Breast epithelium (tissue), 4 donors: ENCODE measurements at regions not wholly inside any gene's neighbourhood (a gene's known extent, or its start where the extent isn't known, plus 50 kb on each side); places are given as distances from the start of the nearest gene placed in this dataset.

Experiments
- DNase-seq, 2 donors: peaks; one replicate each; pipeline ENCODE4 v3.0.0-alpha.2; 2019; ENCODE audit warnings: low spot score in 2 of 2
- H3K27ac ChIP-seq, 2 donors: fragments of 200-600 bp; sonication (generic) in 1 of 2; one replicate each; pipeline ENCODE4 v1.5.1; 2016 to 2019; ENCODE audit warnings: mild to moderate bottlenecking in 1 of 2
- H3K27me3 ChIP-seq, 2 donors: fragments of 200-600 bp; sonication (generic) in 1 of 2; one replicate each; pipeline versions ENCODE4 v1.5.1 to v1.6.0; 2017 to 2019; ENCODE audit warnings: control low read depth in 1 of 2, mild to moderate bottlenecking in 1 of 2
- H3K36me3 ChIP-seq: fragments of 200-600 bp; one replicate; pipeline ENCODE4 v1.5.1; 2019
- H3K4me1 ChIP-seq, 2 donors: fragments of 200-600 bp; sonication (generic); one replicate each; pipeline ENCODE4 v1.5.1; 2016 to 2019; ENCODE audit warnings: control low read depth in 1 of 2
- H3K4me3 ChIP-seq, 3 donors: fragments of 200-600 bp; sonication (generic); 1 replicate in 2 of 3; 2 replicates in 1 of 3; pipeline ENCODE4 v1.5.1; 2016 to 2019; ENCODE audit warnings: mild to moderate bottlenecking in 3 of 3, moderate library complexity in 2 of 3
- H3K9me3 ChIP-seq, 2 donors: fragments of 200-600 bp; sonication (generic) in 1 of 2; one replicate each; pipeline ENCODE4 v1.5.1; 2016 to 2019; ENCODE audit warnings: control low read depth in 1 of 2
- POLR2A ChIP-seq: fragments of 450-650 bp; IDR thresholded peaks from one replicate; pipeline ENCODE4 v1.6.1; 2016; ENCODE audit warnings: antibody characterized with exemption, mild to moderate bottlenecking, moderate library complexity
- POLR2AphosphoS5 ChIP-seq, 3 donors: sonication (generic); formaldehyde crosslinking; IDR thresholded peaks; one replicate each; pipeline ENCODE4 v1.6.1; 2017; ENCODE audit warnings: antibody characterized with exemption in 3 of 3
- intact Hi-C: fragments of 100-400 bp; cut with DNase I; formaldehyde crosslinking; loops from one replicate; pipeline ENCODE4 v1.15.1; 2023; ENCODE audit warnings: low total_unique reads
- TF ChIP-seq, protein P1 (sequence below), 3 donors: fragments of 450-650 bp; IDR thresholded peaks; one replicate each; pipeline ENCODE4 v1.5.1; 2016 to 2017; ENCODE audit warnings: antibody characterized with exemption in 3 of 3, mild to moderate bottlenecking in 3 of 3, moderate library complexity in 3 of 3

DNA sequence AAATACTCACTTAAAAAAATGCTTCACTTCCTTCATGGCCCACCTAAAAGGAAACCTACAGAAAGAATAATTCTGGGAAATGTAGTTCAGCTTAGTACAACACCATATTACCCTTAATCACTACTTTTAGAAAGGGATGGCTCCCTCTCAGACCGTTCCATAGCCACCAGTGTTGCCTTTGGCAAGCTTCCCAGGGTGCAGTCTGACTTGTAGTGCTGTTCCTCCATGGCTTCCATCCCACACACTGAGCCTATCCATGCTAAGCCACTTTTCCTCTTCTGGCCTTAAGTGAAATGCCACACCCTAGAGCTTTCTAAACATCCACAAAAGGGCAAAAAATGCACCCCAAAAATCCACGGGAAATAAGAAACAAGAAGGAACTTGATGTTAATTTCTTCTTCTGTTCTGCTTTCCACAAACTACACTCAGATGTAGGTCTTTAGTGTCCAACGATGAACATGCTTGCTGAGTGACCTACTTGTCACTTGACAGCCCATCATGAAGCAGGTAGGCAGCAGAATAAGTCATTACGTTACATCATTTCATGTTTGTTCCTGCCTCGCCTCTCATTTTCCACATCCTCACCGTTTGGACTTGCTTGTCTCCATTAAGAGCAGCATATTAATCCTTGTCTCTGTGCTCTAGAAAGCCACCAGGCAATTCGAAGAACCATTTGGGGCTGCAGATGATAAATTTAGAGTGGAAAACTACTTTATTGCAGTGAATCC is 391.1 kb upstream of the GRAMD2B start:
- Histone ChIP-seq H3K27me3 (no peaks in the 10 kb centered on the region), H3K27ac (no peak overlapping the region), H3K9me3 (peaks cover 0 to 26% of the 10 kb centered on the region in 2 donors), H3K36me3 (no peaks in the 10 kb centered on the region), H3K4me1 (no peaks in the 10 kb centered on the region), H3K4me3 (no peak overlapping the region)
- intact Hi-C loops = no loop called here
- TF ChIP-seq POLR2A (no peak), POLR2AphosphoS5 (IDR thresholded peaks at IDR 0.05) (no peak)
- TF ChIP-seq, protein P1, sequence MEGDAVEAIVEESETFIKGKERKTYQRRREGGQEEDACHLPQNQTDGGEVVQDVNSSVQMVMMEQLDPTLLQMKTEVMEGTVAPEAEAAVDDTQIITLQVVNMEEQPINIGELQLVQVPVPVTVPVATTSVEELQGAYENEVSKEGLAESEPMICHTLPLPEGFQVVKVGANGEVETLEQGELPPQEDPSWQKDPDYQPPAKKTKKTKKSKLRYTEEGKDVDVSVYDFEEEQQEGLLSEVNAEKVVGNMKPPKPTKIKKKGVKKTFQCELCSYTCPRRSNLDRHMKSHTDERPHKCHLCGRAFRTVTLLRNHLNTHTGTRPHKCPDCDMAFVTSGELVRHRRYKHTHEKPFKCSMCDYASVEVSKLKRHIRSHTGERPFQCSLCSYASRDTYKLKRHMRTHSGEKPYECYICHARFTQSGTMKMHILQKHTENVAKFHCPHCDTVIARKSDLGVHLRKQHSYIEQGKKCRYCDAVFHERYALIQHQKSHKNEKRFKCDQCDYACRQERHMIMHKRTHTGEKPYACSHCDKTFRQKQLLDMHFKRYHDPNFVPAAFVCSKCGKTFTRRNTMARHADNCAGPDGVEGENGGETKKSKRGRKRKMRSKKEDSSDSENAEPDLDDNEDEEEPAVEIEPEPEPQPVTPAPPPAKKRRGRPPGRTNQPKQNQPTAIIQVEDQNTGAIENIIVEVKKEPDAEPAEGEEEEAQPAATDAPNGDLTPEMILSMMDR (IDR thresholded peaks at IDR 0.05) = no peak
- DNase-seq = no peak

DNA sequence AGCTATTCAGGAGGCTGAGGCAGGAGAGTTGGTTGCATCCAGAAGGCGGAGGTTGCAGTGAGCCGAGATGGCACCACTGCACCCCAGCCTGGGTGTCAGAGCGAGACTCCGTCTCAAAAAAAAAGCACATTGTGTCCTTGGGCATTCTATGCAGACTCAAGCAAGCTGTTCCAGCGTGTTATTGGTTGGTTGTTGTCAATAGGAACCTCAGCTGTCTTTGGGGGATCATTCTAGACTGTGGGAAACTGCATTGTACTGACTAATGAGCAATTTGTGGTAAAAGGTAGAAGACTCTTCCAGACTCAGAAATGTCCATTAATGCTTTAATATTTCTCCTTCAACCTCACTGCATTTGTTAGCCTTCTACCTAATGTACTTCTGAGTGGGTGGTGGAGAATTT is 379.5 kb upstream of the GRAMD2B start:
- no peaks in the 10 kb centered on the region for H3K27me3 ChIP-seq
- DNase-seq = no peak
- no peaks in the 10 kb centered on the region for H3K4me1 ChIP-seq
- no peak for TF ChIP-seq POLR2A
- no peak for TF ChIP-seq POLR2AphosphoS5 (IDR thresholded peaks at IDR 0.05)
- TF ChIP-seq, protein P1 (IDR thresholded peaks at IDR 0.05) = no peak
- H3K36me3 ChIP-seq = no peaks in the 10 kb centered on the region
- H3K27ac ChIP-seq = no peak overlapping the region
- no peaks in the 10 kb centered on the region for H3K9me3 ChIP-seq
- intact Hi-C loops = no loop called here
- no peak overlapping the region for H3K4me3 ChIP-seq

DNA sequence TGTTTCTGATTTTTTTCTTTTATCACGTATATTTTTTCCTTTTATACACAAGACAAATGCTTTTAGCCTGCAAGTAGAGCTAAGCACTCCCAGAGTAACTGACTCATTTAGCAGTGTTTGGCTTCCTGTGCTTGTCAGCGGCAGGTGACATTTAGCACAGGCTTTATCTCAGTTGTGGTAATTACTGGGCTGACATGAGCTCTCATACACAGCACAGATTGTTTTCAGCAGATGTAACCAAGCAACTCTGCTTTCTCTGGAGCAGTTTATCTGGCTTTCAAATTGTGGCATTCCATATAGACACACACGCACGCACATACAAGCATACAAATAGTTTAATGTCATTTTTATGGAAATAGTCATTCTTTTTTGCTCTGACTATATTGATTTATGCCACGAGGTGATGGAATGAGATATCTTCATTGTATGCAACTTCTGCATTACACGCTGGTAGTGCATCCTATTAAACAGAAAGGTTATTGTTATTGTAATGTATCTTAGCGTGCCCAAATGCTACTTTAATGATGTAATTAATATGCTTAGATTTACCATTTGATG is 379.0 kb upstream of the GRAMD2B start:
- intact Hi-C loops = no loop called here
- TF ChIP-seq, protein P1 (IDR thresholded peaks at IDR 0.05) = no peak
- TF ChIP-seq POLR2AphosphoS5 (IDR thresholded peaks at IDR 0.05) (no peak), POLR2A (no peak)
- H3K27me3 ChIP-seq = no peaks in the 10 kb centered on the region
- H3K4me3 ChIP-seq = no peak overlapping the region
- DNase-seq = no peak
- no peaks in the 10 kb centered on the region for H3K9me3 ChIP-seq
- no peaks in the 10 kb centered on the region for H3K36me3 ChIP-seq
- H3K4me1 ChIP-seq = no peaks in the 10 kb centered on the region
- no peak overlapping the region for H3K27ac ChIP-seq

GRCh38 chr5:126044931-126045565 is 378.2 kb upstream of the GRAMD2B start:
- H3K27ac ChIP-seq = no peak overlapping the region
- H3K4me1 ChIP-seq = no peaks in the 10 kb centered on the region
- no peaks in the 10 kb centered on the region for H3K27me3 ChIP-seq
- H3K4me3 ChIP-seq = no peak overlapping the region
- no peaks in the 10 kb centered on the region for H3K36me3 ChIP-seq
- TF ChIP-seq POLR2A = no peak
- no peak for TF ChIP-seq POLR2AphosphoS5 (IDR thresholded peaks at IDR 0.05)
- TF ChIP-seq, protein P1 (IDR thresholded peaks at IDR 0.05) = no peak
- no peak for DNase-seq
- intact Hi-C loops = no loop called here
- no peaks in the 10 kb centered on the region for H3K9me3 ChIP-seq

DNA sequence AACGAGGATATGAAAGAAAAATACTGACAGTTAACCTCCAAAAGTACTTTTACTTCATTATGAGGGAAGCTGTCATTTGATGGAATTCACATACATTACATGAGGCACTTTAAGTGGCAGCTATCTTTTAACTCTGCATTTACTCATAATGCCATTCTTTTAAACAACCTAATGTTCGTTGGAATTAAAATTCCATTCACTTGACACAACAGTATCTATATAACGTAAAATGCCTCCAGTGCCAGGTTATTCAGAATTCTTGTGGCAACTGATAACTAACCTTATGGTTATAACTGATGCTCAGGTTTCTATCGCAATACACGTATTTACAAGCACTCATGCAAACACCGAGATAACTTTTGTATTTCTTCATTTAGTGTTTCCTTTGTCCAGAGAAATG is 376.9 kb upstream of the GRAMD2B start:
- H3K4me3 ChIP-seq = no peak overlapping the region
- TF ChIP-seq, protein P1 (IDR thresholded peaks at IDR 0.05) = no peak
- no peak for TF ChIP-seq POLR2A
- no peak for TF ChIP-seq POLR2AphosphoS5 (IDR thresholded peaks at IDR 0.05)
- no peaks in the 10 kb centered on the region for H3K4me1 ChIP-seq
- H3K27me3 ChIP-seq = no peaks in the 10 kb centered on the region
- no peak for DNase-seq
- intact Hi-C loops = no loop called here
- no peaks in the 10 kb centered on the region for H3K9me3 ChIP-seq
- H3K27ac ChIP-seq = no peak overlapping the region
- no peaks in the 10 kb centered on the region for H3K36me3 ChIP-seq
